ENCODE measurements at regions not wholly inside any gene's neighbourhood (a gene's known extent, or its start where the extent isn't known, plus 50 kb on each side); places are given as distances from the start of the nearest gene placed in this dataset.

GRCh38 chrX:39714471-39714870 is 383.3 kb downstream of the BCOR start:
- TF ChIP-seq ATF7 (IDR thresholded peaks at IDR 0.05) (no peak), POLR2A (conservative IDR thresholded peaks at IDR 0.05) (no peak), SRSF3 (IDR thresholded peaks at IDR 0.05; ENCODE audit: insufficient read depth, low read length) (no peak), CTCF (IDR thresholded peaks at IDR 0.05 in 2 of 3, conservative IDR thresholded peaks at IDR 0.05 in 1 of 3; ENCODE audit: insufficient read depth in 2 of 3, low read depth in 1 of 3, low read length in 3 of 3) (no peak), BCL6 (CRISPR knock-in tag; IDR thresholded peaks at IDR 0.05) (no peak), SRF (CRISPR knock-in tag; IDR thresholded peaks at IDR 0.05) (no peak), AFF4 (CRISPR knock-in tag; IDR thresholded peaks at IDR 0.05) (no peak), ESRRA (IDR thresholded peaks at IDR 0.05; ENCODE audit: borderline replicate concordance, low read depth) (no peak), FOS (IDR thresholded peaks at IDR 0.05; ENCODE audit: extremely low read depth, insufficient read length) (no peak)
